Stimulated activated CD4-positive, alpha-beta T cell treated with anti-CD3 and anti-CD28 coated beads, Interleukin-15, amount 100 ng/mL, for 24 hours (primary cell): ENCODE measurements at regions not wholly inside any gene's neighbourhood (a gene's known extent, or its start where the extent isn't known, plus 50 kb on each side); places are given as distances from the start of the nearest gene placed in this dataset.

Experiments used
- DNase-seq: peaks from one replicate; pipeline ENCODE4 v3.0.0-alpha.2; 2020

- no peak for DNase-seq
These were observed 270.8 kb upstream of the FZD8 start for GRCh38 chr10:35912615-35913569.

DNA sequence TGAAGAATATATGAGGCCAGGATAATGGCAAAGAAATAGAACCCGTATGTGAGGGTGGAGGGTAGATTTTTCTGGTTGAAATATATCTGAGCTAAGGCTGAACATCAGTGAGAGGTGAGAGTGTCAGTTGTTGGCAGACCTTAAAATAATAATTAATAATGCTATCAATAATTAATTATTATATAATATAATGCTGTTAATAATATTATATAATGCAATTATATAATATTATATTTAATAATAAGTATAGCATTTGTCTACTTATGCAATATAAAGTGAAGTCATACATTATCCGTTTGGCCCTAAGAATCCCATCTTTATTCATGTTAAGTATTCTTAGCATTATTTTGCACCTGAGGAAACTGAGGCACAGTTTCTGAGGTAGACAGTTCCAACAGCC, 269.9 kb upstream of the FZD8 start:
- DNase-seq = no peak

- DNase-seq = no peak
These were observed 269.1 kb upstream of the FZD8 start for GRCh38 chr10:35911233-35911632.

DNA sequence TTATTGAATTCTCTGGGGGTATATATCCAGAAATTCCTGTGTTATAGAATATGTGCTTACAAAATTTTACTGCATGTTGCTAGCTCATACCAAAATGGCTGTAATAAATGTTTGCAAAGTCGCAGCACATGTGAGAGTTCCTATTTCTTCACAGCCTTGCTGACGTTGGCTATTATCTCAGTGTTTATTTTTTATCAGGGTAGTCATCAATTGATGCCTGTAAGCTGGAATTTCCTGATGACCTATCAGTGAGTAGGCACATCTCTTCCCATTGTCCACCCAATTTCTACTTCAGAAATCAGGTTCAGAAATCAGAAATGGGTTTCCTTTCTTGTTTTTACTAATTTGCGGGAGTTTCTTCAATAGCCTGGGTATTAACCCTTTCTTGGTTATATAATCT, 268.1 kb upstream of the FZD8 start:
- no peak for DNase-seq

- DNase-seq = no peak
These were observed 267.1 kb upstream of the FZD8 start for GRCh38 chr10:35909121-35909720.

GRCh38 chr10:35908451-35908850, 266.4 kb upstream of the FZD8 start:
- DNase-seq = no peak

DNA sequence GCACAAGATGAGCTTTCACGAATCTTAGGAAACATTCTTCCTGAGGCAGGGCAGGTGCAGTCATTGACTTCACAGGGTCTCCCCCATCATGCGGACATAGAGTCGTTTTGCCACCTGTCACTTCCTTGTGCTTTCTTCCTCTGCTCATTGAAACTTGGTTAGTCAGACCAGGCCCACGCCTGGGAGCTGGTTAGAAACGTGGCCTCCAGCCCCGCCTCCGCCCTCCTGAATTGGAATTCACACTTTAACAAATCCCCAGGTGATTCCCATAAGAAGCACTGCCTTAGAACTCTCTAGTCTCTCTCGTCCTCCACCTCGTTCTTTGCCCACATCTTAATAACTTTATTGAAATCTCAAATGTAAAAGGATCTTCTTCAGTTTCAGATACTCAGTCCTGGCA, 265.5 kb upstream of the FZD8 start:
- DNase-seq = no peak

DNA sequence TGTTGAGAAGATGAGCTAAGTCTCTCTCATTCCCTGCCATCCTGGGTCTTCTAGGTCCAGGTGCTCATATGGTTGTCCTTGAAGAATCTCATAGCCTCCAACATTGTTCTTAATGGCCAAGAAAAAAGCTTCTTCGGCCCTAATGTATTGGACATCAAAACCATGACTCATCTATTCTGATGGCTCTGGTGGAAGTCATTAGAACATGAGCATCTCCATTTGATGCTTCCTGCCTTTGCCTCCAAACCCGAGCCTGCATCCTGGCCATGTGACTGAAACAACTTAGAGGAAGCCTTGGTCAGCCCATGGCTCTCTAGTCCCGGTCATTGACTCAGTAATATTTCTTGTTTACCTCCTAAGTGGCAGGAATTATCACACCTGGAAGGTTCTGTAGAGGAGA, 264.1 kb upstream of the FZD8 start:
- DNase-seq = no peak

GRCh38 chr10:35903021-35903420, 260.9 kb upstream of the FZD8 start:
- no peak for DNase-seq

- DNase-seq = no peak
These were observed 256.8 kb upstream of the FZD8 start for GRCh38 chr10:35898716-35899440.

DNA sequence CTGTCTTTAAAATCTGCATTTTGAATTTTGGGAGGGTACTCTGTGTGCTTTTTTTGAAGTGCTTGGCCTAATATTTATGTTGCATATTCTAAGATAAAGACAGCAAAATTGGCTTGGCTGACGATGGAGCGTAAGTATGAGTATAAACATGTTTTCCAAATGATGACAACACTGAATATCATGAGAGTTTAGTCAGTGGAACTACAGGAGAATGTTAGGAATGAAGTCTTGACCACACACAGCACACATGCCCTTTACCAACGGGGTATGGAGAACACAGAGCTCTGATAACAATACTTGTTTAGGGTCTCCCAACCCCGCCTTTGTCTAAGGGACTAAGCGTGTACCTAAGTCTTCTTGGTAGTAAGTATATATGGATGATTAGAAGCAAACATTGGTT, 253.9 kb upstream of the FZD8 start:
- DNase-seq = no peak

DNA sequence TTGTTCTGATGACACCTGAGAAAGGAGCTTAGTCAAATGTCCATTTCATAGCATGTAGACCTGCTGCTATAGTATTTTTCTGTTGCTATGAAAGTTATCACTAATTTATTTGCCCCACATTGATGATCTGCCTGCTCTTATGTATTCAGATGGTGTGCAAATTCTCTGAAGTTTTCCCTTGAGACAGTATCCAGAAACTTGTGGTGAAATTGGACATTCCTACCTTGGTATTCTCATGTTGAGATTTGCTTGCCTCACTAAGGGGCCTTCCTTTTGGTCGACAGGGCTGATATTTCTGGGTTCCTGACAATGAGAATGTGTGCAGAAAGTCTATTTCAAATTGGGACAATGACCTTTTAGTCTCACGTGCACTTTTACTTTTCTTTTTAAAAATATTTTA, 253.2 kb upstream of the FZD8 start:
- DNase-seq = no peak

GRCh38 chr10:35892526-35892925, 250.4 kb upstream of the FZD8 start:
- no peak for DNase-seq

- no peak for DNase-seq
These were observed 248.8 kb upstream of the FZD8 start for GRCh38 chr10:35890676-35891495.

GRCh38 chr10:35889971-35890675, 248.0 kb upstream of the FZD8 start:
- no peak for DNase-seq

DNA sequence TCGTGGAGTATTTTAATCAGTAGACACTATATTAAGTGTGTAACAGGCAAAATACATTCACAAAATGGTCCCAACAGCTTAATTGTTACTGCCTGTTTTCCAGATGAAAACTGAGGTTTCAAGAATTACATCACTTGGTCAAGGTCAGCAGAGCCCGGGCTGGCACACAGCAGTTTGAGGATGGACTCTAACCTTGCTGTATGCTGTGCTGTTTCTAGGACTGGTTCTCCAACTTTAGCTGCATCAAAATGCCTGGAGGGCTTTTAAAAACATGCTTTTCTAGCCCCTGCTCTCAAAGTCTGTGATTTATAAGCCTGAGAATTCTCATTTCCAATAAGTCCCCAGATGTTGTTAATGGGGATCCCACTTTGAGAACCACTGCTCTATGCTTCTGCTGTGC, 247.1 kb upstream of the FZD8 start:
- no peak for DNase-seq

DNA sequence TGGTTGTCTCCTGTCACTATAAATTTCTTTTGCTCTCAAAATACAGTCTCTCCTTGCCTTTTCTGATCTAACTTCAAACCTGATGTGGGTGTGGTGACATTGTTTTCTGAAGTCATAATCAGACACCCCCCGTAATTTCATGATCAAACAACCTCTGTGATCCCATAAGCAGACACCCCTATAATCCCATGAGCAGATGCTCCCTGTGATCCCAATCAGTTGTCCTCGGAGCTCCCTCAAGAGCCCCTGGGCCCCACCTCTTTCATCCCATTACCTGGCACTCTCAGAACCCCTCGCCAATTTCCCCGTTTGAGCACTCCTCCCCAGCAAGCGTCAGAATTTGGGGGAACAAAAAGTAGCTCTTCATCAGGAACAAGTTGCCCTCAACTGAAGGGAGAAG, 246.3 kb upstream of the FZD8 start:
- DNase-seq = no peak

DNA sequence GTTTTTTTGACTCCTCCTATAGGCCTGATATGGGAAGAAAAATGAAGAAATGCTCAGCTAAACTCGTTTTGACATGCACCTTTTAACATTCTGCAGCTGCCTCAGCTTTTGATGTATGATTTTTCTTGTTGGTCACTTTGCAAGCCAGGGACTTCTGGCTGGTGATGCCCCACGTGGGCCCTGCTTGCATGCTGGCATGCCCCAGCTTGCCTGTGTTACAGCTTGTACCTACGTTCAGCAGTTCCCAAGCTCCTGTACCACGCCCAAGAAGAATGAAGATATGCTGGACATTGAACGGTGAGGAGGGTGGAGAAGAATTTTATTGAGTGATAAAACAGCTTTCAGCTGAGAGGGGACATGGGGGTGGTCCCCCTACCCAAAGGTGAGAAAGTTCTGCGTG, 245.6 kb upstream of the FZD8 start:
- no peak for DNase-seq

- DNase-seq = no peak
These were observed 243.0 kb upstream of the FZD8 start for GRCh38 chr10:35885076-35885475.

DNA sequence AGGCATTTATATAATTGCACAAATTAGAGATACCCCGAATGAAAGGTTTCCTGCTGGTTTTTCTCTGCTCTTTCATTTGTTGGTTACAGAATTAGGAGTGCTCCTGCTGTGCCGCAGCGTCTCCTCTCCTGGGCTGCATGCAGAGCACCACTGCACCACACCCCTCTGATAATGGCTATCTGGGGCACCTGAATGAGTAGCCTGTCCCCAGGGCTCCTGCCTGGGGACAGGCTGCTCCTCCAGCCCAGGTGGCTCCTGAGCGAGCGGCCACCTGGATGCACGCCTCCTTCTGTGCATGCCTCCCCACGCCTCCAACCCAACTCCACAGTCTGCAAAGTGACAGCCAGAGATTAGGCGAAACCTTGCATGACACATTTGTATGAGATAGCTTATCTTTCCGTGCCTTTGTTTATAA, 242.6 kb upstream of the FZD8 start:
- DNase-seq = no peak

DNA sequence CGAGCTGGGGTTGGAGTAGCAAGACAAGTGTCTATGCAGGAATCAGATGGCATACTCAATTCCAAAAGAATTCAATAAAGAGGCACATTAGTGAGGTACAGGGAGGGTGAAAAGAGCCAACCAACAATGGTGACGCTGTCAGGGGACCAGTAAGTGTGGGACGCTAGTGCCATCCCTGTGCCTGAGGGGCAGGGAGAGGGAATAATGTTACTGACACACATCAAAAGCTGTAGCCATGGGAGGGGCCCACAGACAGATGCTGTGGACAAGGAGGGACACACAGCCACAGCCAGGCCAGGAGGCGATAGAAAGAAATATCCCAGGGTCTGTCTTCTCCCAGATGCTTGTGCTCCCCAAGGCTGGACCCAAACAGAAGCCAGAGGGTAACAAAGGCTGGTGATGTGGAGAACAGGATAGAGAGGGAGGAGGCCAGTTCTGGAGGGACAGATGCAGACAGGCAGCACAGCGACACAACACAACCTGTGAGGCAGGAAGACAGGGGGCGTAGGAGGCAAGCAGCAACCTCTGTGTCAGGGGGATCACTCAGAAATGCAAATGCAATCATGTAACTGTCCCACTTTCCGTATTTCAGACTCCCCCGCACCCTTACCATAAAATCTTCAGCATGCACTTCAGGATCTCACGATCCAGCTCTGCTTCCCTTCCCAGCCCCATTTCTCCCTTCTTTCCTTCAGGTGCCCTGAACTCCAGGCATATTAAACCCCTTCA, 240.5 kb upstream of the FZD8 start:
- DNase-seq = no peak

DNA sequence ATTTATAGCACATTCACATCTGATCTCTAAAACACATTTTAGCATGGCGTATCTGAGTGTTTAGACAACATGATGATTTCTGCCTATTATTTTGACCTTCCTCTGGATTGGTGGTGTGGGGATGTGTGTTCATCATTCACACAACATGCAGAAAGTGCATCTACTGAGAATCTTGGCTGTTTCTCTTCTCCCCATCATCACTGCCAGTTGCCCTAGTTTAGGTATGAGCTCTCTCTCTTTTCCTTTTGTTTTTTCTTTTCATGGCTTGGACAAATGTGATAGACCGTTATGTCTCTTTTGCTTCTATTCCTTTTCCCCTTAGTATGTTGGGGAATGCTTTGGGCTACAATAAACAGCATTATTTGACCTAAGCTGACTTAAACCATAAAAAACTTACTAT, 239.2 kb upstream of the FZD8 start:
- no peak for DNase-seq
